ENCODE measurements at regions not wholly inside any gene's neighbourhood (a gene's known extent, or its start where the extent isn't known, plus 50 kb on each side); places are given as distances from the start of the nearest gene placed in this dataset.

DNA sequence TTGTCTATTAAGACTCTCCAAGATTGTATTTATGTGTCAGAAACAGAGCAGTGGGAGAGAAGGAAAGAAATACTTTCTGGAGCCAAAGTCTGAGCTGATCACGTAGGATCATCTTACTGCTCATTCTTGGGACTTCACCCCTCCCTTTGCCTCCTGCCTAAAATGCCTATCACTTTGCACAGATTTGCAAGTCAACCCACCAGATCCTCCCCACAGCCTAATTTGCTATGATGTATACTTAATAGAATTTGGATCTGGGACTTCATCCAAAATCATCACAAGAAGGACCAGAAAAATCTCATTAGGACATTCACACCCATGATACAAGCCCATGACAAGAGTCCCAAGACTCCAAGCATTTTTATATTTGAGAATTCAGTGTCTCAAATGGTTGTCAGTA, 290.2 kb downstream of the FBXW7 start:
- TF ChIP-seq, protein P1, sequence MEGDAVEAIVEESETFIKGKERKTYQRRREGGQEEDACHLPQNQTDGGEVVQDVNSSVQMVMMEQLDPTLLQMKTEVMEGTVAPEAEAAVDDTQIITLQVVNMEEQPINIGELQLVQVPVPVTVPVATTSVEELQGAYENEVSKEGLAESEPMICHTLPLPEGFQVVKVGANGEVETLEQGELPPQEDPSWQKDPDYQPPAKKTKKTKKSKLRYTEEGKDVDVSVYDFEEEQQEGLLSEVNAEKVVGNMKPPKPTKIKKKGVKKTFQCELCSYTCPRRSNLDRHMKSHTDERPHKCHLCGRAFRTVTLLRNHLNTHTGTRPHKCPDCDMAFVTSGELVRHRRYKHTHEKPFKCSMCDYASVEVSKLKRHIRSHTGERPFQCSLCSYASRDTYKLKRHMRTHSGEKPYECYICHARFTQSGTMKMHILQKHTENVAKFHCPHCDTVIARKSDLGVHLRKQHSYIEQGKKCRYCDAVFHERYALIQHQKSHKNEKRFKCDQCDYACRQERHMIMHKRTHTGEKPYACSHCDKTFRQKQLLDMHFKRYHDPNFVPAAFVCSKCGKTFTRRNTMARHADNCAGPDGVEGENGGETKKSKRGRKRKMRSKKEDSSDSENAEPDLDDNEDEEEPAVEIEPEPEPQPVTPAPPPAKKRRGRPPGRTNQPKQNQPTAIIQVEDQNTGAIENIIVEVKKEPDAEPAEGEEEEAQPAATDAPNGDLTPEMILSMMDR (IDR thresholded peaks at IDR 0.05): no peak
- no peak for TF ChIP-seq POLR2A (IDR thresholded peaks at IDR 0.05)
